NCI-H748 (cell line): ENCODE measurements at regions not wholly inside any gene's neighbourhood (a gene's known extent, or its start where the extent isn't known, plus 50 kb on each side); places are given as distances from the start of the nearest gene placed in this dataset.
"Not testable (repeated sequence)": the region's sequence is repeated elsewhere in the genome, so short reads cannot be mapped to it uniquely, and the experiment has no call there.

Source experiments
- DNase-seq: peaks from one replicate; lab custom pipeline; 2025; ENCODE audit not compliant: unreplicated experiment; lab: John Stamatoyannopoulos, UW

- peak; percentile 2 for DNase-seq
Observed at GRCh38 chr2:83901317-83901716, 557.8 kb downstream of the SUCLG1 start.

- no peak for DNase-seq
Observed at GRCh38 chr2:83900862-83901261, 558.2 kb downstream of the SUCLG1 start.

GRCh38 chr2:83899271-83899670, 559.8 kb downstream of the SUCLG1 start:
- DNase-seq, result no peak

- no peak for DNase-seq
Observed at GRCh38 chr2:83894976-83895375, 564.1 kb downstream of the SUCLG1 start.

GRCh38 chr2:83887757-83888156, 571.3 kb downstream of the SUCLG1 start:
- DNase-seq, result no peak

GRCh38 chr2:83879127-83879526, 580.0 kb downstream of the SUCLG1 start:
- no peak for DNase-seq

GRCh38 chr2:83877261-83877660, 581.8 kb downstream of the SUCLG1 start:
- not testable (repeated sequence) for DNase-seq

- no peak for DNase-seq
Observed at GRCh38 chr2:83874712-83875430, 584.2 kb downstream of the SUCLG1 start.

- no peak for DNase-seq
Observed at GRCh38 chr2:83874066-83874465, 585.0 kb downstream of the SUCLG1 start.

GRCh38 chr2:83873110-83873509, 586.0 kb downstream of the SUCLG1 start:
- DNase-seq, result no peak

GRCh38 chr2:83866211-83866610, 592.9 kb downstream of the SUCLG1 start:
- no peak for DNase-seq

- no peak for DNase-seq
Observed at GRCh38 chr2:83862600-83862999, 596.5 kb downstream of the SUCLG1 start.

- no peak for DNase-seq
Observed at GRCh38 chr2:83860320-83860719, 598.8 kb downstream of the SUCLG1 start.

- no peak for DNase-seq
Observed at GRCh38 chr2:83859553-83859952, 599.5 kb downstream of the SUCLG1 start.

- DNase-seq, result no peak
Observed at GRCh38 chr2:83851066-83851465, 608.0 kb downstream of the SUCLG1 start.

- DNase-seq, result no peak
Observed at GRCh38 chr2:83850071-83850725, 608.9 kb downstream of the SUCLG1 start.

GRCh38 chr2:83844490-83844889, 614.6 kb downstream of the SUCLG1 start:
- DNase-seq, result no peak

- DNase-seq, result no peak
Observed at GRCh38 chr2:83842421-83842820, 616.7 kb downstream of the SUCLG1 start.

- DNase-seq, result no peak
Observed at GRCh38 chr2:83837823-83838222, 621.3 kb downstream of the SUCLG1 start.

- DNase-seq, result no peak
Observed at GRCh38 chr2:83827618-83828017, 631.5 kb downstream of the SUCLG1 start.

GRCh38 chr2:83826577-83826976, 632.5 kb downstream of the SUCLG1 start:
- no peak for DNase-seq

GRCh38 chr2:83823229-83823628, 635.9 kb downstream of the SUCLG1 start:
- DNase-seq, result no peak

- DNase-seq, result peak; percentile 42
Observed at GRCh38 chr2:83817511-83817910, 641.6 kb downstream of the SUCLG1 start.
